Pancreas (tissue), 10 donors: ENCODE measurements at regions not wholly inside any gene's neighbourhood (a gene's known extent, or its start where the extent isn't known, plus 50 kb on each side); places are given as distances from the start of the nearest gene placed in this dataset.

ENCODE experiments used
- ATAC-seq, 4 donors: fragments of 200-7000 bp; cut with Tn5 transposase; one replicate each; pipeline versions ENCODE4 v1.8.0 to v1.9.1; 2020; ENCODE audit warnings: mild to moderate bottlenecking in 4 of 4, moderate library complexity in 4 of 4
- DNase-seq, 6 donors: peaks; one replicate each; pipeline ENCODE4 v3.0.0-alpha.2; 2020
- FAIRE-seq: peaks from 2 replicates; lab custom pipeline; 2012; peaks lifted over from hg19 to GRCh38; lab: Jason Lieb, UNC
- H3K27ac ChIP-seq, 4 donors: fragments of 200-600 bp; sonication (generic); 1 replicate in 3 of 4; 2 replicates in 1 of 4; pipeline versions ENCODE4 v1.5.0 to v1.8.0; 2020
- H3K27me3 ChIP-seq, 4 donors: fragments of 200-600 bp; one replicate each; pipeline ENCODE4 v1.8.0; 2021
- H3K36me3 ChIP-seq, 3 donors: fragments of 200-600 bp; sonication (generic) in 1 of 3; one replicate each; pipeline versions ENCODE4 v1.5.0 to v1.8.0; 2020 to 2021
- H3K4me1 ChIP-seq, 3 donors: fragments of 200-600 bp; one replicate each; pipeline ENCODE4 v1.8.0; 2021
- H3K4me3 ChIP-seq, 4 donors: fragments of 200-600 bp; sonication (generic) in 2 of 4; one replicate each; pipeline versions ENCODE4 v1.5.0 to v1.8.0; 2020 to 2021
- H3K9me3 ChIP-seq, 4 donors: fragments of 200-600 bp; one replicate each; pipeline ENCODE4 v1.8.0; 2021
- WGBS, 2 donors: extraction: QIAGEN DNeasy Blood & Tissue Kit; methylation state at CpG; one replicate each; pipeline ENCODE4 v1.1.7; 2013; 5-methylcytosine and 5-hydroxymethylcytosine counted together
- intact Hi-C, 3 donors: fragments of 100-400 bp; cut with DNase I; formaldehyde crosslinking; loops; one replicate each; pipeline versions ENCODE4 v1.11.1 to v1.14.2; 2022
- TF ChIP-seq, protein P1 (sequence below), 4 donors: fragments of 200-600 bp; sonication (generic) in 3 of 4; IDR thresholded peaks; one replicate each; pipeline versions ENCODE4 v1.5.0 to v1.8.0; 2021; ENCODE audit warnings: antibody characterized with exemption in 4 of 4
- donor health status: healthy with polysubstance abuse.
- donor health status: DM: no; HTN: no; CAD: no; lungs with moderate emphysema.
- donor health status: DM: no; HTN: no; CAD: no.
- donor health status: control.
- donor health status: control.
- donor health status: Bipolar disorder and iron deficiency.
- donor health status: DM: yes; HTN: yes; CAD: no.
- donor health status: DM: no; HTN: no; CAD: no.
- donor health status: DM: no; HTN: no; CAD: no.
- donor health status: DM: yes; HTN: yes; CAD: no.

GRCh38 chr6:48733581-48733980, 622.6 kb upstream of the PTCHD4 start:
- H3K27me3 ChIP-seq: no peaks in the 10 kb centered on the region
- ATAC-seq: no peak
- DNase-seq: no peak
- no peaks in the 10 kb centered on the region for H3K9me3 ChIP-seq
- FAIRE-seq: no peak
- H3K27ac ChIP-seq: no peak overlapping the region
- TF ChIP-seq, protein P1, sequence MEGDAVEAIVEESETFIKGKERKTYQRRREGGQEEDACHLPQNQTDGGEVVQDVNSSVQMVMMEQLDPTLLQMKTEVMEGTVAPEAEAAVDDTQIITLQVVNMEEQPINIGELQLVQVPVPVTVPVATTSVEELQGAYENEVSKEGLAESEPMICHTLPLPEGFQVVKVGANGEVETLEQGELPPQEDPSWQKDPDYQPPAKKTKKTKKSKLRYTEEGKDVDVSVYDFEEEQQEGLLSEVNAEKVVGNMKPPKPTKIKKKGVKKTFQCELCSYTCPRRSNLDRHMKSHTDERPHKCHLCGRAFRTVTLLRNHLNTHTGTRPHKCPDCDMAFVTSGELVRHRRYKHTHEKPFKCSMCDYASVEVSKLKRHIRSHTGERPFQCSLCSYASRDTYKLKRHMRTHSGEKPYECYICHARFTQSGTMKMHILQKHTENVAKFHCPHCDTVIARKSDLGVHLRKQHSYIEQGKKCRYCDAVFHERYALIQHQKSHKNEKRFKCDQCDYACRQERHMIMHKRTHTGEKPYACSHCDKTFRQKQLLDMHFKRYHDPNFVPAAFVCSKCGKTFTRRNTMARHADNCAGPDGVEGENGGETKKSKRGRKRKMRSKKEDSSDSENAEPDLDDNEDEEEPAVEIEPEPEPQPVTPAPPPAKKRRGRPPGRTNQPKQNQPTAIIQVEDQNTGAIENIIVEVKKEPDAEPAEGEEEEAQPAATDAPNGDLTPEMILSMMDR (IDR thresholded peaks at IDR 0.05): no peak
- WGBS, 2 donors: 38 to 39% methylated on average over 1 of the region's 1 CpG
- no peaks in the 10 kb centered on the region for H3K36me3 ChIP-seq
- H3K4me3 ChIP-seq: no peak overlapping the region
- H3K4me1 ChIP-seq: no peaks in the 10 kb centered on the region
- intact Hi-C loops: no loop called here

GRCh38 chr6:48714699-48715098, 603.7 kb upstream of the PTCHD4 start:
- no peak for DNase-seq
- Histone ChIP-seq H3K4me3 (no peak overlapping the region), H3K27ac (no peak overlapping the region), H3K9me3 (no peaks in the 10 kb centered on the region), H3K36me3 (no peaks in the 10 kb centered on the region), H3K27me3 (no peaks in the 10 kb centered on the region), H3K4me1 (no peaks in the 10 kb centered on the region)
- 28 to 38% methylated on average over 2 of the region's 2 CpGs for WGBS, 2 donors
- intact Hi-C loops: no loop called here
- no peak for FAIRE-seq
- ATAC-seq: no peak
- TF ChIP-seq, protein P1 (IDR thresholded peaks at IDR 0.05): no peak

DNA sequence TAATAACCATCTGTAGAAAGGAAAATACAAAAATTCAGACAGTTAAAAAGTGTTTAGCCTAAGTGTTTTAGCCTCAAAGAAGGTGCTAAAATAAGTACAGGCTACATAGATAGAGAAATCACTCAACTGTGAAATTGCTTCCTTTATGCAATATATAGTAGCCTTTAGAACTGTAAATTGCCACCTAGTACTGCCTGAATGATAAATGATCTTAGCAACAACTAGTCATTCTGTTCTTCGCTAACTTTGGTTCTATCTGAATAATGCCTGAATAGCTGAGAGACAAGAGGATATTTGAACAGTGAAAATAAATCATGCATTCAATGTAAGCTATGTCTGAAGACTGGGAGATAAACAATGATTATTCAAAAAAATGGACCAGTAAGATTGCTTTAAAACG, 603.3 kb upstream of the PTCHD4 start:
- Histone ChIP-seq H3K27ac (no peak overlapping the region), H3K4me3 (no peak overlapping the region), H3K27me3 (no peaks in the 10 kb centered on the region), H3K36me3 (no peaks in the 10 kb centered on the region), H3K4me1 (no peaks in the 10 kb centered on the region), H3K9me3 (no peaks in the 10 kb centered on the region)
- no peak for ATAC-seq
- TF ChIP-seq, protein P1 (IDR thresholded peaks at IDR 0.05): no peak
- no peak for FAIRE-seq
- no peak for DNase-seq
- intact Hi-C loops: no loop called here
- 11% methylated on average over 2 of the region's 2 CpGs for WGBS, 2 donors

DNA sequence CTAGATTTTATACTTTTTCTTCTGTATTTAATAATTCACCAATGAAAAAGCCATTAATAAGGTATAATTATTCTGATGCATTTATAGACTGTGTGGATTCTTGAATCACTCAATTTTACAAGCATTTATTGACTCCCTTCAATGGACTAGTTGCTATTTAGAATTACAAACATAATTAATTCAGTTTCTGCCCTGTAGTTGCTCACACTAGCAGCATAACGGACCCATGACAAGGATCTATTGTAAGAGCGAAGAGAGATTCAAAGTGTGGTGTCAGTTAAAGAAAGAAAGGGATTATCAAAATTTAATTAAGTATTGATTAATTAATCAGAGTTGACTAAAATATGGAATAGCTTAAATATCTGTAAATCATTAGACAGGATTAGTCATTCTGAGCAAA, 602.6 kb upstream of the PTCHD4 start:
- H3K4me1 ChIP-seq: no peaks in the 10 kb centered on the region
- no peak for ATAC-seq
- H3K9me3 ChIP-seq: no peaks in the 10 kb centered on the region
- no peak for FAIRE-seq
- no peak overlapping the region for H3K4me3 ChIP-seq
- intact Hi-C loops: no loop called here
- TF ChIP-seq, protein P1 (IDR thresholded peaks at IDR 0.05): no peak
- no peak for DNase-seq
- 17 to 21% methylated on average over 2 of the region's 2 CpGs for WGBS, 2 donors
- no peaks in the 10 kb centered on the region for H3K27me3 ChIP-seq
- no peaks in the 10 kb centered on the region for H3K36me3 ChIP-seq
- no peak overlapping the region for H3K27ac ChIP-seq

- no peak for ATAC-seq
- intact Hi-C loops: no loop called here
Observed at GRCh38 chr6:48706310-48706709, 595.3 kb upstream of the PTCHD4 start.

More at GRCh38 chr6:48706310-48706709, 595.3 kb upstream of the PTCHD4 start:
- TF ChIP-seq, protein P1 (IDR thresholded peaks at IDR 0.05): no peak
- DNase-seq (no peak), FAIRE-seq (no peak)
- H3K9me3 ChIP-seq: no peaks in the 10 kb centered on the region
- no peaks in the 10 kb centered on the region for H3K27me3 ChIP-seq
- H3K36me3 ChIP-seq: no peaks in the 10 kb centered on the region
- H3K27ac ChIP-seq: no peak overlapping the region
- no peaks in the 10 kb centered on the region for H3K4me1 ChIP-seq
- H3K4me3 ChIP-seq: no peak overlapping the region
